IMR-90 (cell line): ENCODE measurements at regions not wholly inside any gene's neighbourhood (a gene's known extent, or its start where the extent isn't known, plus 50 kb on each side); places are given as distances from the start of the nearest gene placed in this dataset.

Source experiments
- ATAC-seq: fragments of 200-7000 bp; cut with Tn5 transposase; 2 replicates; pipeline ENCODE4 v1.9.1; 2020; ENCODE audit warnings: low read depth, mild to moderate bottlenecking, moderate library complexity
- BruUV-seq: library from RNA; stranded (reverse); fragments of 400-500 nt; replicated peaks from 2 replicates; lab custom pipeline; 2021; lab: Mats Ljungman, UMichigan
- CTCF ChIA-PET: fragments of 300-600 bp; formaldehyde crosslinking; extraction: SDS; loops from one replicate; lab custom pipeline; 2021; ENCODE audit warnings: antibody characterized with exemption; lab: Yijun Ruan, JAX
- POLR2A ChIA-PET: fragments of 300-600 bp; sonication (Branson Sonifier 250); formaldehyde crosslinking; loops from one replicate; lab custom pipeline; 2022; ENCODE audit warnings: antibody characterized with exemption; ENCODE audit not compliant: unreplicated experiment; lab: Charles Lee
- DNase-seq: peaks from one replicate; pipeline ENCODE4 v3.0.0; 2013
- H2AFZ ChIP-seq: replicated peaks from 2 replicates; pipeline ENCODE3; 2013; ENCODE audit warnings: low read length, mild to moderate bottlenecking; ENCODE audit not compliant: poor library complexity
- H2AK5ac ChIP-seq: 2 replicates; pipeline ENCODE4 v1.6.1; 2013; ENCODE audit warnings: low read depth, low read length, inconsistent platforms
- H2AK9ac ChIP-seq: replicated peaks from 2 replicates; pipeline ENCODE3; 2013; ENCODE audit warnings: mild to moderate bottlenecking, low read depth, low read length, moderate library complexity; ENCODE audit not compliant: poor library complexity
- H2BK120ac ChIP-seq: 2 replicates; pipeline ENCODE4 v1.6.1; 2013; ENCODE audit warnings: low read depth, low read length, inconsistent platforms
- H2BK15ac ChIP-seq: 3 replicates; pipeline ENCODE4 v1.6.1; 2013; ENCODE audit warnings: low read depth, low read length, inconsistent platforms
- H2BK20ac ChIP-seq: 2 replicates; pipeline ENCODE4 v1.6.1; 2013; ENCODE audit warnings: low read depth, mild to moderate bottlenecking, inconsistent platforms, low read length, moderate library complexity
- H2BK5ac ChIP-seq: 2 replicates; pipeline ENCODE4 v1.6.1; 2013; ENCODE audit warnings: mild to moderate bottlenecking, low read depth, low read length, inconsistent platforms; ENCODE audit not compliant: poor library complexity, severe bottlenecking
- H3K14ac ChIP-seq: replicated peaks from 2 replicates; pipeline ENCODE4 v1.6.1; 2013; ENCODE audit warnings: low read depth, low read length, inconsistent platforms
- H3K18ac ChIP-seq: 2 replicates; pipeline ENCODE4 v1.6.1; 2013; ENCODE audit warnings: low read depth, low read length, control low read depth
- H3K23ac ChIP-seq: 2 replicates; pipeline ENCODE4 v1.6.1; 2013; ENCODE audit warnings: low read depth, low read length, inconsistent platforms
- H3K27ac ChIP-seq: 2 replicates; pipeline ENCODE4 v1.5.1; 2013; ENCODE audit warnings: mild to moderate bottlenecking, control low read depth, low read length; ENCODE audit not compliant: insufficient read depth
- H3K27me3 ChIP-seq: 2 replicates; pipeline ENCODE4 v1.6.1; 2013; ENCODE audit warnings: low read length; ENCODE audit not compliant: control insufficient read depth, insufficient read depth
- H3K36me3 ChIP-seq: 2 replicates; pipeline ENCODE4 v1.6.1; 2013; ENCODE audit warnings: low read length, mixed read lengths; ENCODE audit not compliant: control insufficient read depth, insufficient read depth
- H3K4ac ChIP-seq: 2 replicates; pipeline ENCODE4 v1.6.1; 2013; ENCODE audit warnings: low read depth, low read length, inconsistent platforms
- H3K4me1 ChIP-seq: 2 replicates; pipeline ENCODE4 v1.6.1; 2013; ENCODE audit warnings: low read length, mixed read lengths; ENCODE audit not compliant: control insufficient read depth, insufficient read depth
- H3K4me2 ChIP-seq: 2 replicates; pipeline ENCODE4 v1.6.1; 2013; ENCODE audit warnings: low read depth, mild to moderate bottlenecking, control low read depth, low read length, moderate library complexity
- H3K4me3 ChIP-seq: 2 replicates; pipeline ENCODE4 v1.5.1; 2013; ENCODE audit warnings: low read depth, mild to moderate bottlenecking, control low read depth, low read length, moderate library complexity; ENCODE audit not compliant: insufficient read depth
- H3K56ac ChIP-seq: 2 replicates; pipeline ENCODE4 v1.6.1; 2013; ENCODE audit warnings: low read length, inconsistent platforms; ENCODE audit not compliant: insufficient read depth; ENCODE audit errors: extremely low read depth
- H3K79me1 ChIP-seq, 2 experiments: 2 replicates each; pipeline ENCODE4 v1.6.1; 2013; ENCODE audit warnings: low read length in 2 of 2, inconsistent platforms in 1 of 2, low read depth in 1 of 2
- H3K9ac ChIP-seq: 2 replicates; pipeline ENCODE4 v1.6.1; 2013; ENCODE audit warnings: low read depth, low read length, control low read depth
- H3K9me1 ChIP-seq: 2 replicates; pipeline ENCODE4 v1.6.1; 2013; ENCODE audit warnings: low read length, inconsistent platforms; ENCODE audit not compliant: insufficient read depth
- H3K9me3 ChIP-seq: 2 replicates; pipeline ENCODE4 v1.6.1; 2013; ENCODE audit warnings: low read length; ENCODE audit not compliant: control insufficient read depth, insufficient read depth
- H4K20me1 ChIP-seq: 2 replicates; pipeline ENCODE4 v1.6.1; 2013; ENCODE audit warnings: low read length, inconsistent platforms; ENCODE audit not compliant: insufficient read depth
- H4K5ac ChIP-seq: 2 replicates; pipeline ENCODE4 v1.6.1; 2013; ENCODE audit warnings: mild to moderate bottlenecking, low read depth, low read length, control low read depth
- H4K8ac ChIP-seq, 2 experiments: 2 replicates each; pipeline ENCODE4 v1.6.1; 2013; ENCODE audit warnings: low read depth in 2 of 2, low read length in 2 of 2, control low read depth in 1 of 2, inconsistent platforms in 1 of 2
- H4K91ac ChIP-seq: 2 replicates; pipeline ENCODE4 v1.6.1; 2013; ENCODE audit warnings: low read depth, low read length, inconsistent platforms; ENCODE audit not compliant: insufficient read depth
- BHLHE40 ChIP-seq: fragments of 150-350 bp; IDR thresholded peaks from 2 replicates; pipeline ENCODE4 v1.6.1; 2016; ENCODE audit warnings: mild to moderate bottlenecking, low read depth, low read length
- CTCF ChIP-seq: conservative IDR thresholded peaks from 2 replicates; pipeline ENCODE4 v1.5.1; 2012; ENCODE audit warnings: mild to moderate bottlenecking, low read depth, low read length, improper control_type of control experiment
- MXI1 ChIP-seq: IDR thresholded peaks from 2 replicates; pipeline ENCODE4 v1.6.1; 2012; ENCODE audit warnings: low read depth, mild to moderate bottlenecking, low read length, moderate library complexity, borderline replicate concordance
- RCOR1 ChIP-seq: IDR thresholded peaks from 2 replicates; pipeline ENCODE4 v1.6.1; 2012; ENCODE audit warnings: mild to moderate bottlenecking, low read length, improper control_type of control experiment; ENCODE audit not compliant: insufficient replicate concordance
- RFX5 ChIP-seq: IDR thresholded peaks from 2 replicates; pipeline ENCODE4 v1.8.0; 2012; ENCODE audit warnings: low read depth, mild to moderate bottlenecking, low read length, moderate library complexity
- WGBS, 2 experiments: methylation state at CpG; one replicate each; pipeline versions ENCODE4 v1.1.5 to v1.1.7; 2013; ENCODE audit warnings: missing lambda C conversion rate in 2 of 2; ENCODE audit not compliant: insufficient read length in 1 of 2; ENCODE audit errors: extremely low coverage in 2 of 2; 5-methylcytosine and 5-hydroxymethylcytosine counted together
- dilution Hi-C: fragments of 300-500 bp; cut with HindIII; formaldehyde crosslinking; loops from one replicate; pipeline ENCODE4 v1.14.3; 2018; ENCODE audit warnings: low sequenced_read_pairs; ENCODE audit not compliant: unreplicated experiment
- in situ Hi-C: fragments of 300-500 bp; cut with MboI; formaldehyde crosslinking; loops from 3 replicates; pipeline ENCODE4 v1.14.3; 2019; ENCODE audit warnings: low sequenced_read_pairs, inconsistent platforms, mixed read lengths
- intact Hi-C: fragments of 100-400 bp; cut with micrococcal nuclease; formaldehyde crosslinking; loops from 2 replicates; pipeline ENCODE4 v1.10.0; 2022

- Histone ChIP-seq H3K18ac (no peak overlapping the region), H3K36me3 (no peaks in the 10 kb centered on the region), H4K5ac (no peak overlapping the region), H3K14ac (no peak overlapping the region), H2AK5ac (no peak overlapping the region), H2AFZ (no peak overlapping the region), H3K9me3 (no peaks in the 10 kb centered on the region), H4K8ac (no peak overlapping the region), H4K91ac (no peak overlapping the region), H2AK9ac (no peak overlapping the region), H3K23ac (no peak overlapping the region), H3K4me3 (no peak overlapping the region), H2BK20ac (no peak overlapping the region), H3K9me1 (no peaks in the 10 kb centered on the region), H3K27ac (no peak overlapping the region), H4K20me1 (no peaks in the 10 kb centered on the region), H2BK5ac (no peak overlapping the region), H3K27me3 (no peaks in the 10 kb centered on the region), H3K9ac (no peak overlapping the region), H3K4me1 (no peaks in the 10 kb centered on the region), H3K4me2 (no peak overlapping the region), H3K79me1 (no peaks in the 10 kb centered on the region), H3K4ac (no peak overlapping the region), H2BK15ac (no peak overlapping the region), H2BK120ac (no peak overlapping the region), H3K56ac (no peak overlapping the region)
- ATAC-seq: no peak
- POLR2A ChIA-PET: no interaction called here
- no TSS peak for BruUV-seq
- intact Hi-C loops (no loop called here), in situ Hi-C loops (no loop called here), dilution Hi-C loops (no loop called here)
- no peak for TF ChIP-seq BHLHE40
- TF ChIP-seq RFX5: no peak
- TF ChIP-seq RCOR1: no peak
- TF ChIP-seq CTCF: no peak
- TF ChIP-seq MXI1: no peak
- CTCF ChIA-PET: interaction anchor here (0.6 kb wide), 1 partner anchor 205 kb away, joined by 3 read pairs; no protein-coding TSS in a partner anchor
- DNase-seq: no peak
- no CpG with 5 or more reads among the region's 3 CpGs for WGBS, 2 experiments
Measured at GRCh38 chr7:42593860-42594259, 318.0 kb downstream of the C7orf25 start.
